Neural progenitor cell (in vitro differentiated cells): ENCODE measurements at regions not wholly inside any gene's neighbourhood (a gene's known extent, or its start where the extent isn't known, plus 50 kb on each side); places are given as distances from the start of the nearest gene placed in this dataset.

ENCODE experiments used
- DNase-seq: peaks from one replicate; pipeline ENCODE4 v3.0.0-alpha.2; 2016; ENCODE audit warnings: low spot score
- H2AFZ ChIP-seq: fragments of 200-600 bp; sonication (generic); replicated peaks from 2 replicates; pipeline ENCODE4 v1.6.1; 2016; ENCODE audit warnings: antibody characterized with exemption
- H3F3A ChIP-seq: fragments of 200-600 bp; sonication (generic); 2 replicates; pipeline ENCODE4 v1.6.1; 2016; ENCODE audit warnings: antibody characterized with exemption, low read depth
- H3K27ac ChIP-seq: fragments of 200-600 bp; sonication (generic); 2 replicates; pipeline ENCODE4 v1.5.1; 2016; ENCODE audit warnings: mild to moderate bottlenecking
- H3K27me3 ChIP-seq: fragments of 200-600 bp; sonication (generic); 2 replicates; pipeline ENCODE4 v1.6.1; 2016; ENCODE audit warnings: mild to moderate bottlenecking, moderate library complexity
- H3K36me3 ChIP-seq: fragments of 200-600 bp; sonication (generic); 2 replicates; pipeline ENCODE4 v1.5.1; 2016
- H3K4me1 ChIP-seq: fragments of 200-600 bp; sonication (generic); 2 replicates; pipeline ENCODE4 v1.6.1; 2016; ENCODE audit warnings: mixed run types
- H3K4me2 ChIP-seq: fragments of 200-600 bp; sonication (generic); 2 replicates; pipeline ENCODE4 v1.6.1; 2016
- H3K4me3 ChIP-seq: fragments of 200-600 bp; sonication (generic); 2 replicates; pipeline ENCODE4 v1.5.1; 2016
- H3K79me2 ChIP-seq: fragments of 200-600 bp; sonication (generic); 2 replicates; pipeline ENCODE4 v1.6.1; 2016; ENCODE audit warnings: low read depth
- H3K9ac ChIP-seq: fragments of 200-600 bp; sonication (generic); 2 replicates; pipeline ENCODE4 v1.6.1; 2016
- H3K9me3 ChIP-seq: fragments of 200-600 bp; sonication (generic); 2 replicates; pipeline ENCODE4 v1.5.1; 2016; ENCODE audit warnings: low read depth
- H4K20me1 ChIP-seq: fragments of 200-600 bp; sonication (generic); 2 replicates; pipeline ENCODE4 v1.6.1; 2016; ENCODE audit warnings: low read depth
- H3K27ac Mint-ChIP-seq: 3 replicates; pipeline ENCODE4 v1.8.0; 2021; ENCODE audit warnings: mixed read lengths
- H3K27me3 Mint-ChIP-seq: 2 replicates; pipeline ENCODE4 v1.8.0; 2022; ENCODE audit warnings: low read depth, mild to moderate bottlenecking, inconsistent platforms, moderate library complexity, mixed read lengths; ENCODE audit not compliant: insufficient read depth
- H3K36me3 Mint-ChIP-seq: 3 replicates; pipeline ENCODE4 v1.8.0; 2021; ENCODE audit warnings: mixed read lengths
- H3K4me1 Mint-ChIP-seq: 3 replicates; pipeline ENCODE4 v1.8.0; 2021; ENCODE audit warnings: mixed read lengths
- H3K4me3 Mint-ChIP-seq: 3 replicates; pipeline ENCODE4 v1.8.0; 2021; ENCODE audit warnings: mild to moderate bottlenecking, moderate library complexity, mixed read lengths
- H3K9me3 Mint-ChIP-seq: 3 replicates; pipeline ENCODE4 v1.8.0; 2020; ENCODE audit warnings: mixed read lengths
- CTCF ChIP-seq: fragments of 200-600 bp; sonication (generic); IDR thresholded peaks from 2 replicates; pipeline ENCODE4 v1.5.1; 2017; ENCODE audit warnings: antibody characterized with exemption, mild to moderate bottlenecking
- EZH2 ChIP-seq: fragments of 200-600 bp; sonication (generic); IDR thresholded peaks from 2 replicates; pipeline ENCODE4 v1.6.1; 2017; ENCODE audit warnings: antibody characterized with exemption, mild to moderate bottlenecking, moderate library complexity
- EZH2phosphoT487 ChIP-seq: fragments of 200-600 bp; sonication (generic); IDR thresholded peaks from 2 replicates; pipeline ENCODE4 v1.6.1; 2017; ENCODE audit warnings: antibody characterized with exemption

- Mint-ChIP-seq H3K4me3 (no peak overlapping the region), H3K9me3 (peaks cover 2% of the 10 kb centered on the region), H3K4me1 (peaks cover 6% of the 10 kb centered on the region), H3K27me3 (peaks cover 2% of the 10 kb centered on the region), H3K27ac (no peak overlapping the region), H3K36me3 (no peaks in the 10 kb centered on the region)
- H3F3A ChIP-seq, result no peaks in the 10 kb centered on the region
- no peak for TF ChIP-seq CTCF
- TF ChIP-seq EZH2phosphoT487, result no peak
- TF ChIP-seq EZH2, result no peak
- H3K4me1 ChIP-seq, result peaks cover 5% of the 10 kb centered on the region
- H3K27ac ChIP-seq, result no peak overlapping the region
- no peak overlapping the region for H2AFZ ChIP-seq
- no peak overlapping the region for H3K4me3 ChIP-seq
- H3K4me2 ChIP-seq, result no peak overlapping the region
- H3K36me3 ChIP-seq, result no peaks in the 10 kb centered on the region
- no peak for DNase-seq
- H3K27me3 ChIP-seq, result no peaks in the 10 kb centered on the region
- H3K79me2 ChIP-seq, result no peaks in the 10 kb centered on the region
- no peaks in the 10 kb centered on the region for H4K20me1 ChIP-seq
- no peaks in the 10 kb centered on the region for H3K9me3 ChIP-seq
- no peak overlapping the region for H3K9ac ChIP-seq
These were observed 209.4 kb upstream of the RUNX1 start for GRCh38 chr21:35258521-35258920.

DNA sequence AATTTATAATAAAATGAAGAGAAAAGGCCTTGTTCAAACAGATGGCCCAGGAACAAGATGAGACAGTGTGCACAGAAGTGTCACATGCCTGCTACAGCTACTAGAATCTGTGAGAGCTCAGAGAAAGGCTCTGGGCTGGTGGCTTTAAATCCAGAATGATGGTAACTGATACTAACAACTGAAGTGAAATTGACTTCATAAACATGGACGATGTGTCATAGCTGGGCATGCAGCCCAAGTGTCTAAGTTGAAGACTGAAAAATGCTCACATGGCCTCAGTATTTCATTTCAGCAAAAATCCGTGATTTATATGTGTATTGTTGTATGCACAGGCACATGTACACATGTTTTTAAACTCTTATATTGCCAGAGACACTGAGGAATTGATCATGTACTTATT, 208.3 kb upstream of the RUNX1 start:
- H3K27me3 ChIP-seq, result no peaks in the 10 kb centered on the region
- Mint-ChIP-seq H3K27me3 (peaks cover 2% of the 10 kb centered on the region), H3K9me3 (peaks cover 2% of the 10 kb centered on the region), H3K4me3 (no peak overlapping the region), H3K27ac (no peak overlapping the region), H3K36me3 (no peaks in the 10 kb centered on the region), H3K4me1 (peaks cover 6% of the 10 kb centered on the region)
- no peak for DNase-seq
- H3K9ac ChIP-seq, result no peak overlapping the region
- H3K27ac ChIP-seq, result no peak overlapping the region
- H3K79me2 ChIP-seq, result no peaks in the 10 kb centered on the region
- H3K4me2 ChIP-seq, result no peak overlapping the region
- no peaks in the 10 kb centered on the region for H3F3A ChIP-seq
- H4K20me1 ChIP-seq, result no peaks in the 10 kb centered on the region
- TF ChIP-seq EZH2phosphoT487, result no peak
- TF ChIP-seq EZH2, result no peak
- no peak for TF ChIP-seq CTCF
- H2AFZ ChIP-seq, result no peak overlapping the region
- H3K9me3 ChIP-seq, result no peaks in the 10 kb centered on the region
- no peak overlapping the region for H3K4me3 ChIP-seq
- no peaks in the 10 kb centered on the region for H3K36me3 ChIP-seq
- peaks cover 5% of the 10 kb centered on the region for H3K4me1 ChIP-seq

DNA sequence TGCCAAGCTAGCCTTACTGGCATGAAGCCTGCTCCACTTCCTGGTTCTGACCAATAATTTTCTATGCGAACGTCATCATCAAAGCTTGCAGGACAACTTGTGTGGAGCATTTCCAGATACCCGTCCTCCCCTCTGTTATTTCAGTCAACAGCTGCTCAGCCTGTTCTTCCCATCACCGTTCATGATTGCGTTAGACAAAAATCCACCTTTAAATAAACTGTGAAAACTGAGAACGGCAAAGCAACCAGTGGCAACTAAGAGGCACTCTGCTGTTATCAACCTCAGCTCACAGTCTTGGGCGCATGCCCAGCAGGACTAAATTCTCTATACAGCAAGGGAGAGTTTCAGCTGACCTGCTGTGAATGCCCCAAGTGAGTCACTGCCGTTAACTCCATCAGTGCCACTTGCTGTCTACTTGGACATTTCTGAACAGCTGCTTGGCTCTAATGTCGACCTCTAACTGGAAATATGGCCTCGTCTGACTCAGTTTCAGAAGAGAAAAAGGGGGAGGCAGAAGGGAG, 207.4 kb upstream of the RUNX1 start:
- no peak overlapping the region for H3K4me2 ChIP-seq
- no peaks in the 10 kb centered on the region for H3K27me3 ChIP-seq
- peaks cover 5% of the 10 kb centered on the region for H3K4me1 ChIP-seq
- H3K9me3 ChIP-seq, result no peaks in the 10 kb centered on the region
- H3K79me2 ChIP-seq, result no peaks in the 10 kb centered on the region
- H3K4me3 ChIP-seq, result no peak overlapping the region
- no peaks in the 10 kb centered on the region for H3F3A ChIP-seq
- no peak overlapping the region for H3K9ac ChIP-seq
- no peaks in the 10 kb centered on the region for H4K20me1 ChIP-seq
- Mint-ChIP-seq H3K9me3 (peaks cover 2% of the 10 kb centered on the region), H3K27me3 (peaks cover 4% of the 10 kb centered on the region), H3K36me3 (no peaks in the 10 kb centered on the region), H3K4me1 (peaks cover 6% of the 10 kb centered on the region), H3K4me3 (no peak overlapping the region), H3K27ac (no peak overlapping the region)
- no peaks in the 10 kb centered on the region for H3K36me3 ChIP-seq
- no peak for TF ChIP-seq EZH2phosphoT487
- TF ChIP-seq CTCF, result no peak
- no peak for TF ChIP-seq EZH2
- peak overlapping the region; percentile 54 for H2AFZ ChIP-seq
- no peak overlapping the region for H3K27ac ChIP-seq
- DNase-seq, result peak; percentile 24
